DOHH2 (cell line): ENCODE measurements at regions not wholly inside any gene's neighbourhood (a gene's known extent, or its start where the extent isn't known, plus 50 kb on each side); places are given as distances from the start of the nearest gene placed in this dataset.

ENCODE experiments used
- CTCF ChIP-seq: fragments of 200-600 bp; sonication (generic); IDR thresholded peaks from one replicate; pipeline ENCODE4 v1.5.1; 2014; ENCODE audit warnings: antibody characterized with exemption, mild to moderate bottlenecking, low read depth, low read length; ENCODE audit not compliant: poor library complexity, severe bottlenecking
- EZH2phosphoT487 ChIP-seq: fragments of 200-600 bp; sonication (generic); IDR thresholded peaks from 2 replicates; pipeline ENCODE4 v1.6.1; 2017; ENCODE audit warnings: borderline replicate concordance, mild to moderate bottlenecking, antibody characterized with exemption, low read length, moderate library complexity, mixed read lengths

GRCh38 chr5:125140220-125140619, 393.8 kb upstream of the ZNF608 start:
- no peak for TF ChIP-seq CTCF
- TF ChIP-seq EZH2phosphoT487: no peak
